Choroid plexus epithelial cell (primary cell): ENCODE measurements at regions not wholly inside any gene's neighbourhood (a gene's known extent, or its start where the extent isn't known, plus 50 kb on each side); places are given as distances from the start of the nearest gene placed in this dataset.
A peak's percentile ranks its signal among the peaks of the same experiment; 100 is the strongest.

ENCODE experiments used
- DNase-seq: peaks from one replicate; pipeline ENCODE4 v3.0.0-alpha.2; 2010; ENCODE audit warnings: low read depth
- H3K4me3 ChIP-seq: 2 replicates; pipeline ENCODE4 v1.5.1; 2011; ENCODE audit warnings: low read depth, mild to moderate bottlenecking, control low read depth, low read length, moderate library complexity
- TF ChIP-seq, protein P1 (sequence below): conservative IDR thresholded peaks from 2 replicates; pipeline ENCODE4 v1.5.1; 2011; ENCODE audit warnings: low read depth, mild to moderate bottlenecking, control low read depth, inconsistent platforms, low read length, moderate library complexity

DNA sequence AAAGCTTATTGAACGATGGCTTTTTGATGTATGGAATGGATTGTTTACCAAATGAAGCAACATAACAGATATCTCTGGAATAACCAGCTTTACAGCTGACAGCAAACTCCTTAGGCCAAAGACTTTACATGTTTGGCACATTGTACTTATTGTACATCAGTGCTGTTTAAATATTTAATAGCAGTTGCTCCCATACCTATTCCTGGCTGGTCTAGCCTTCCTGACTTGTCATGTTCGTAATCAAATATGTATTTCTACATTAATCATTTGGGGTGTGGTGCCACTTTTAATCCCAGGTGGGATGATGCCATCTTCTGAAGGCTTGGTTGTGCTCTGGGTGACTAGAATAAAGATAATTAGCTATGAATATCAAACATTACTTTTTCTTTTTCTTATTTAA is 67.4 kb upstream of the FRY start:
- TF ChIP-seq, protein P1, sequence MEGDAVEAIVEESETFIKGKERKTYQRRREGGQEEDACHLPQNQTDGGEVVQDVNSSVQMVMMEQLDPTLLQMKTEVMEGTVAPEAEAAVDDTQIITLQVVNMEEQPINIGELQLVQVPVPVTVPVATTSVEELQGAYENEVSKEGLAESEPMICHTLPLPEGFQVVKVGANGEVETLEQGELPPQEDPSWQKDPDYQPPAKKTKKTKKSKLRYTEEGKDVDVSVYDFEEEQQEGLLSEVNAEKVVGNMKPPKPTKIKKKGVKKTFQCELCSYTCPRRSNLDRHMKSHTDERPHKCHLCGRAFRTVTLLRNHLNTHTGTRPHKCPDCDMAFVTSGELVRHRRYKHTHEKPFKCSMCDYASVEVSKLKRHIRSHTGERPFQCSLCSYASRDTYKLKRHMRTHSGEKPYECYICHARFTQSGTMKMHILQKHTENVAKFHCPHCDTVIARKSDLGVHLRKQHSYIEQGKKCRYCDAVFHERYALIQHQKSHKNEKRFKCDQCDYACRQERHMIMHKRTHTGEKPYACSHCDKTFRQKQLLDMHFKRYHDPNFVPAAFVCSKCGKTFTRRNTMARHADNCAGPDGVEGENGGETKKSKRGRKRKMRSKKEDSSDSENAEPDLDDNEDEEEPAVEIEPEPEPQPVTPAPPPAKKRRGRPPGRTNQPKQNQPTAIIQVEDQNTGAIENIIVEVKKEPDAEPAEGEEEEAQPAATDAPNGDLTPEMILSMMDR, result no peak
- H3K4me3 ChIP-seq, result no peak overlapping the region
- DNase-seq, result no peak

DNA sequence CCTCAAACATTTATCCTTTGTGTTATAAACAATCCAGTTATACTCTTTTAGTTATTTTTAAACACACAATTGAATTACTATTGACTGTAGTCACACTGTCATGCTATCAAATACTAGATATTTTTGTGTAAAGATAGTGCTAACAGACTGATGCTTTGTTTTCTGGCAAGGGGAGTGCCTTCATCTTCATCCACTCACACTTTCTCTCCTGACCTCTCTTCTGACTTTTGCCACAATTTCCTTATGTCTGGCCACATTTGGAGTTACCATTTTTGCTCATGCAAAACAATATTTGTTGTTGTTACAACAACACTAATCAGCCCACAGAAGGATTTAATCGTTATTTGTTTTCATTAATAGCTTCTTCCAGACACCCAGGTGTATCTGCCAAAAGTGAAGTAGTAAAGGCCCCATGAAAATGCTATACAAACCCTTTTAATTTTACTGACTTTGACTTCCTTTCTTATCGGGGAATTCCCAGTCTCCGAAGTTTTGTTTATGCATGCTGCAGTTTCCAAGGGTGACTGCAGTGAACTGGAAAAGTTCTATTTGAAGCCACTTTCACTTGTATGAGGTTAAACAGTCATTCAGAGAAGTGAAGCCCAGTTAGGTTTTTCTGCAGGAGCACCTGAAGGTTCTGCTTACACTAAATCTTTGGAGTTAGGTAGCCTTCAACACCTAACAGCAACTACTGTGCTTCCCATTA is 66.1 kb upstream of the FRY start:
- H3K4me3 ChIP-seq, result no peak overlapping the region
- peak; percentile 84 for DNase-seq
- TF ChIP-seq, protein P1, result no peak

DNA sequence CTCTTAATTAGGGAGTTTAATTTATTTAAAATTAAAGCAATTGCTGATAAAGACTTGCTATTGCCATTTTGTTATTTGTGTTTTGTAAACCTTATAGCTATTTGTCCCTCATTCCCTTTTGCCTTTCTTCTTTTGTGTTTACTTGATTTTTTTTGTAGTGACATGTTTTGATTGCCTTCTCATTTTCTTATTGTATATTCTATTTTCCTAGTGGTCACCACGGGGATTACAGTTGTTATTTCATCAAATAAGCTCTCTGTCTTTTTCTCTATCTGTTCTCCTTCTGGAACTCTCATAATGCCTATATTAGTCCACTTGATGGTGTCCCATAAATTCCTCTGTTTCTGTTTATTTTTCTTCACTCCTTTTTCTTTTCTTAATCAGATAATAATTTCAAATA is 64.4 kb upstream of the FRY start:
- no peak for DNase-seq
- no peak overlapping the region for H3K4me3 ChIP-seq
- TF ChIP-seq, protein P1, result no peak

DNA sequence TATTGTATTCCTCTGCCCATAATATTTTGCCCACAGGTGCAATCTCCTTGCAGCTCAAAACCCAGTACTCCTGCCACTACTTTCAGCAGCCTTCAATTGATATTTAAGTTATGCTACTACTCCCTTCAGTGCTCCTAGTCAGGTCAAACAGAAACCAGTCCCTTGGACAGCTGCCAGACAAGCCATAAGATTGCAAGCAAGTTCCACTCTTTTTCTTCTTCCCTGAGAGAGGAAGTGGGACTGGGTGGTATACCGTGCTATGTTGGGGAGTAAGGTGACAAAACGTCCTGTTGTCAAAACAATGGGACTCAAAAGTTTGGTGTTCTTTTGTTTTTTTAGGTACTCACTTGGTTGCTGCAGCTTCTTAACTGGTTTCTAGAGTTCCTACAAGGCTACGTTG is 63.1 kb upstream of the FRY start:
- peak; percentile 71 for DNase-seq
- no peak overlapping the region for H3K4me3 ChIP-seq

DNA sequence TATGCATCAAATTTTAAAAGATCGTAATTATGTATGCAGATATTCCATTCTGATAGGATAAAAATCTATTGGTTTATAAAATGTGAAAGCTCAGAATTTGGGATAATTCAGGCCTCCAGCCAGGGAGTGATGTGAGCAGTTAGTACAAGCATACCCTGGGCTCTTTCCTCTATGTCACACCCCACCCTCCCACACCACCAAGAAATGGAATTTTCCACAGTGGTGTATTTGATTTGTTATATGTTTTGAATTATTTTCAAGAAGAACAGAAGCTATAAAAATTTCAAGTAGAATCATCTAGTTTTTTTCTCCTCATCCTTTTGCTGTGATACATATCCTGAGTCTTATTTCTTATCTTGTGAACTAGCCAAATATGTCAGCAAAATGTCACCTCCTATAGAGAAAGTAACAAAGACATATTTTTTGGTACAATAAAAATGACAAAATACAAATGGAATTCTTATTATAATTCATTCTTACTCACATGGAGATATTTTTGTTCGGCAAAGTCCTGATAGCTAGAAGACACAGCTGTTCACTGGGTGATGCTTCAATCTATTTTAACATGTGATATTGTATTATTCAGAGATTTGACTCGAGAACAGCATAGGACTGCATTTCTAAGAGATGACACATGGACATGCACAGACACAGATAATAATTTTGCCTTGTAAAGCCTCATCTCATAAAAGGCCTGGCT is 61.2 kb upstream of the FRY start:
- TF ChIP-seq, protein P1, result no peak
- no peak overlapping the region for H3K4me3 ChIP-seq
- peak; percentile 74 for DNase-seq

More for the DNA sequence above, 63.1 kb upstream of the FRY start:
- TF ChIP-seq, protein P1, result no peak

DNA sequence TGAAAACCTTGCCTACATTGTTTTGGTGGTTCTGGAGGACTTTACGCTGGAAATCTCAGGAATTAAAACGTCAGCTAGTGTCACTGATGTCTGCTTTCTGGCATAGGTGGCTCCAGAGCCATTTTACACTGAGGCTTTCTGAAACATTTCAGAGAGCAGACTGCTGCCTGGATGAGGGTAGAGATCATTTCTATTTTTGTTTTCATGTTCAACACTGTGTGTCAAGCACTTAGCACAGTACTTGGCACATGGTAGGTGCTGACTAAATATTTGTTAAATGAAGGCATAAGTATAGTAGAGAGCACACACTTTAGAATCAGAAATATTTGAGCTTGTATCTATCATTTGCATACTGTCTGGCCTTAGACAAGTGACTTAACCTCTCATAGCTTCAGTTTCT is 59.1 kb upstream of the FRY start:
- no peak overlapping the region for H3K4me3 ChIP-seq
- DNase-seq, result no peak
- TF ChIP-seq, protein P1, result no peak

DNA sequence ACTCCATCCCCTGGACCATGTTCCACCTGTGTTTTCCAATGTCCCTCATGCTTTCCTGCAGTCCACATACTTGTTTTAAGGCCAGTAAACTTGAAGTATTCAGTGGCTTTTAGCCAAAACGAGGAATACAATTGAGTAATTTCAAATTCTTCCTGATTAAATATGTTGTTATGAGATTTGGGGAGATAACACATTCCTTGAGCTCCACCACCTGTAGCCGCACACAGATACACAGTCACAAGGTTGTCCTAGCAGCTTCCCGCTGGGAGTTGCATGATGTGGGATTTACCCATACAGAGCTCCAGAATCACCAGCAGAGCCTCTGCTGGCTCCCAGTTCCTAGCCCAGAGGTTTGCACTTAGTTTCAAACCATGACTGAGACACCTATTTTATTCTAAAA is 53.6 kb upstream of the FRY start:
- TF ChIP-seq, protein P1, result no peak
- H3K4me3 ChIP-seq, result no peak overlapping the region
- DNase-seq, result peak; percentile 36
